Muscle of leg (tissue), 3 donors: ENCODE measurements at regions not wholly inside any gene's neighbourhood (a gene's known extent, or its start where the extent isn't known, plus 50 kb on each side); places are given as distances from the start of the nearest gene placed in this dataset.
"Not testable (repeated sequence)": the region's sequence is repeated elsewhere in the genome, so short reads cannot be mapped to it uniquely, and the experiment has no call there.

Experiments
- DNase-seq: peaks from one replicate; pipeline ENCODE4 v3.0.0; 2013
- H3K27ac ChIP-seq: one replicate; pipeline ENCODE4 v1.5.1; 2013; ENCODE audit warnings: mild to moderate bottlenecking, low read length, control low read depth
- H3K27me3 ChIP-seq: one replicate; pipeline ENCODE4 v1.6.1; 2013; ENCODE audit warnings: low read length; ENCODE audit not compliant: control insufficient read depth, insufficient read depth
- H3K36me3 ChIP-seq: one replicate; pipeline ENCODE4 v1.6.1; 2013; ENCODE audit warnings: low read length; ENCODE audit not compliant: control insufficient read depth, insufficient read depth
- H3K4me1 ChIP-seq: one replicate; pipeline ENCODE4 v1.6.1; 2013; ENCODE audit warnings: low read length; ENCODE audit not compliant: control insufficient read depth, insufficient read depth
- H3K4me3 ChIP-seq: one replicate; pipeline ENCODE4 v1.5.1; 2013; ENCODE audit warnings: low read length, control low read depth
- H3K9me3 ChIP-seq: replicated peaks from 2 replicates; pipeline ENCODE4 v1.6.1; 2013; ENCODE audit warnings: low read depth, low read length; ENCODE audit not compliant: control insufficient read depth
- WGBS: methylation state at CpG from one replicate; pipeline ENCODE4 v1.1.5; 2013; ENCODE audit warnings: missing lambda C conversion rate; ENCODE audit not compliant: insufficient coverage; 5-methylcytosine and 5-hydroxymethylcytosine counted together

DNA sequence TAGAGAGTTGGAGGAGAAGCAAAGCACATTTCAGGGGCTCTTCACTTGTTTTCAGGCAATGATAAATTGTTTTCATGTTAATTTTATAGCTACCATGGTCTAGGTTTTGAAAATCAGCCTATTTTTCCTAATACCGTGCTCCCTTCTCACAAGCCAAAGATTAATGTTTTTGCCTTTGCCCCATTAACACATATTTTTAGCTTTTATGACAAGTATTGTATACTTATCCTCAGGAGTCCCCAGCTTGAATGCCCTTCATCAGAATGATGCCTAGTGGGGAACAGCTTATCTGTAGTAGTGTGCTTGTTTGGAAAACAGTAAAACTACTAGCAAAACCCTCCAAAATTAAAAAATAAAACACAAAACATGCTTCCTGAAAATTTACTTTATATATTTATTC, 194.0 kb downstream of the LNPK start:
- Histone ChIP-seq H3K36me3 (no peaks in the 10 kb centered on the region), H3K4me1 (peaks cover 8% of the 10 kb centered on the region), H3K4me3 (no peak overlapping the region), H3K27ac (no peak overlapping the region), H3K9me3 (no peaks in the 10 kb centered on the region), H3K27me3 (no peaks in the 10 kb centered on the region)
- WGBS: no CpG with 5 or more reads among the region's 1 CpG
- DNase-seq: no peak

DNA sequence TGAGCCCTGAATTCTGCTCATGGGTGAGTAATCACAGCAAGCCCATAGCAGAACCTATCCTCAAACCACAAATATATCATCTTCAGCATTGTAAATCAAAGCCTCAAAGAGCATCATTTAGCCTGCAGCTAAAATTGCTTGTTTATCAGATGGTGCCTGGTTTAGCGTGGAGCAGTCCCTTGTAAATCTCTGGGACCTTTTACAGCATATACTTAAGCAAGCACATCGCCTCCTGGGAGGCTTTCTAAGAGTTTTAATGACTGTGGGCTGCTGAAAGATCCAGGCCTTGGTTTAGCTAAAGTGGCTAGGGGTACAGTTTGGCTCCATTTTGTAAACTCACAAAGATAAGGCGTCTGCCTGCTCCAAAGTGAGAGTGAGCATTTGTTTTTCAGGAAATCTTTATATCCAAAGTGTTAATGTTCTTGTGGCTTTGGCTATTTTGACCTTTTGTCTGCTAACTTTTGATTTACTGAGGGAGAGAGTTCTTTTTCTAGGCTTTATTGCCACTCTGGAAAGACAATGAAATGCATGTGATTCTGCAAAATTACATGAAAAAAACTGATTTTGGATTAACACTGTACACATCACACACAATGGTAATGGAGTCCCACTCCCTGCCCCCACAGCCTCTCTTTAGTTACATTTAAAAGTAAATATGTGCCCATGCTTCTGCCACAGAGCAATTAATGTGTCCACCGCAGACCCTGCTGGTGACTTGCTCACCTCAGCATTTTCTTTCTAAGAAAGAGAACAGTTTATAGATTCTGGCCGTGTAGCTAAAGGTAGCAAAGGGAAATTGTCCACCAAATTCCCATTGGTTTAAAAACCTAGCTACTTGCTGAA, 194.8 kb downstream of the LNPK start:
- Histone ChIP-seq H3K27ac (no peak overlapping the region), H3K4me1 (peaks cover 8% of the 10 kb centered on the region), H3K4me3 (no peak overlapping the region), H3K36me3 (no peaks in the 10 kb centered on the region), H3K9me3 (no peaks in the 10 kb centered on the region), H3K27me3 (no peaks in the 10 kb centered on the region)
- DNase-seq: no peak
- WGBS: 40% methylated on average over 1 of the region's 5 CpGs

DNA sequence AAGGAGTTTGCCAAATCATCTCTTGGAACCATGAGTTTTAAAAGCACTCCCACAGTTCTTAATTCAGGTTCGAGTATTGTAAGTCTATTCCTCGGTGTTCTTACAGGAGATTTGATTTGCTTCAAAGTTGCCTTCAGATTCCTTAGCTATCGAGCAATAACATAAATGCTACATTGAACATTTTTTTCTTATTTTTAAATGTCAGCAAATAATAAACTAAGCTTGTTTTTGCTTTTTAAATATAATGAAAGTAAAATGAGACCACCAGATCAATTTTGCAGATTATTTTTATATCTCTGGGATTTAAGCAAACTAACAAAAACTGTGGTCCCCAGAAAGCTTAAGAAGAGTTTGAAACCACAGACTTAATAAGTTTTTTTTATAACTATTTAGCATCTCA, 195.5 kb downstream of the LNPK start:
- DNase-seq: no peak
- peaks cover 8% of the 10 kb centered on the region for H3K4me1 ChIP-seq
- no peaks in the 10 kb centered on the region for H3K27me3 ChIP-seq
- WGBS: no CpG with 5 or more reads among the region's 3 CpGs
- no peak overlapping the region for H3K4me3 ChIP-seq
- H3K27ac ChIP-seq: no peak overlapping the region
- H3K9me3 ChIP-seq: no peaks in the 10 kb centered on the region
- H3K36me3 ChIP-seq: no peaks in the 10 kb centered on the region

DNA sequence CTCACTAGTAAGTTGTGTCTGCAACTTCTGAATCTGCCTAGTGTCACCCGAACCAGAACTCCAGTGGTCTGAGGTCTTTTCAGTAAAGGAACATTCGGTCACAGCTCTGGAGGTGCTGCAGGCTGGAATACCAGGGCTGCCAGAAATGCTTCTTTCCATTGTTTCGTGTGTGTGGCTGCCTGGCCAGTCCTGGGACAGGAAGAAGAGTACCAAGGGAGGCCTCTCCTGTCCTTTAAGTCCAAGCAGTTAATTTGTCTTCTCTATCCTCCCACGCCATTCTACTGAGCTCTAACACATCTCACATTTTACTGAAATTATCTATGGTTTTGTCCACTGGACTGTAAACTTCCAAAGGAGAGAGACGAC, 196.0 kb downstream of the LNPK start:
- peak; percentile 21 for DNase-seq
- Histone ChIP-seq H3K36me3 (no peaks in the 10 kb centered on the region), H3K4me1 (peaks cover 8% of the 10 kb centered on the region), H3K4me3 (no peak overlapping the region), H3K9me3 (no peaks in the 10 kb centered on the region), H3K27me3 (no peaks in the 10 kb centered on the region), H3K27ac (no peak overlapping the region)
- 57% methylated on average over 3 of the region's 5 CpGs for WGBS

DNA sequence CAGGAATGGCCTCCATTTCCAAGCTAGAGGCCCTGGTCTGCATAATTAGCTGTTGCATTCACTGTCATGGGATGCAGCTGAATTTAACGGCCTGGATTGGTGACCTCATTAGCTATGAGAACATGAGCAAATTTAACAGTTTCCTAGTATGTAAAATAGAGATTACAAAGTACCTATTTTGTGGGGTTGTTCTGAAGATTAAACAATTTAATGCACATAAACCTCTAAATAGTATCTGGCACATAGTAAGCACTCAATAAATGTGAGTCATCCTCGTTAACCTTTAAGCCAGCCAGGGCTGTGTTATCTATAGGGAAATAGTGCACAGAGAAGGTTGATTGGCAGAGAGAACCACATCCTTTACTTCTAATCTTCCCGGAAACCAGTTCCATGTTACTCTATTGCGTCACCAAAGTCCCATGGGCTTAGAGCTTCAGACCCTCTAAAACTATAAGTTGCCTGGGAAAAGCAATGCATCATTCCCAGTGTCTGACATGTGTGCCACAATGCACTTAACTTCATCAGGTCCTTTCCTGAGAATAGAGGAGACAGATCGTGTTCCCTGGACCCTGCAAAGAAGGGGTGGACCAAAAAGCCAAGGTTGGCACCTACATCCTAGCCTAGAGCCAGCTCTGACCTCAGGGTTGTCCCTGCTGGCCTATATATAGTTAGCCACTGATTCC, 196.5 kb downstream of the LNPK start:
- Histone ChIP-seq H3K27me3 (no peaks in the 10 kb centered on the region), H3K4me1 (peaks cover 8% of the 10 kb centered on the region), H3K9me3 (no peaks in the 10 kb centered on the region), H3K36me3 (no peaks in the 10 kb centered on the region), H3K27ac (no peak overlapping the region), H3K4me3 (no peak overlapping the region)
- WGBS: 80% methylated on average over 2 of the region's 5 CpGs
- DNase-seq: peak; percentile 24

DNA sequence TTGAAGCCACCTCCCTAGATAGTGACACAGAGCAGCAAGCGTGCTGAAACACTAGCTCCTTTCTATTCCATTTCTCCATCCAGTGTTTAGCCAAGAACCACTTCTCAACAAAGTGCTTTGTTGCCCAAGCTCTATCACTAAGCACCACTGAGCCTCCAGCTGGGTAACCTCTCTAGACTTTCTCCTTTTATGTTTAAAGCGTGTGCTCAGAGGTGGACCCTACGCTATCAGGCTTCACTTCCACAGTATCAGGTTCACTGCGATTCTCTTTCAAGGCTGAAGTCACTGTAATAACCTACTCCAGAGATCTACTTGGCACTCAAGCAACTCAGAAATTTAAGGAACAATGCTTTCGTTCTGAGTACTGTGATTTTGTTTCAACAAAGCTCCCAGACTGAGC, 197.9 kb downstream of the LNPK start:
- no peaks in the 10 kb centered on the region for H3K9me3 ChIP-seq
- no peak overlapping the region for H3K4me3 ChIP-seq
- H3K27me3 ChIP-seq: no peaks in the 10 kb centered on the region
- DNase-seq: no peak
- peaks cover 8% of the 10 kb centered on the region for H3K4me1 ChIP-seq
- WGBS: 51% methylated on average over 2 of the region's 5 CpGs
- no peak overlapping the region for H3K27ac ChIP-seq
- no peaks in the 10 kb centered on the region for H3K36me3 ChIP-seq

DNA sequence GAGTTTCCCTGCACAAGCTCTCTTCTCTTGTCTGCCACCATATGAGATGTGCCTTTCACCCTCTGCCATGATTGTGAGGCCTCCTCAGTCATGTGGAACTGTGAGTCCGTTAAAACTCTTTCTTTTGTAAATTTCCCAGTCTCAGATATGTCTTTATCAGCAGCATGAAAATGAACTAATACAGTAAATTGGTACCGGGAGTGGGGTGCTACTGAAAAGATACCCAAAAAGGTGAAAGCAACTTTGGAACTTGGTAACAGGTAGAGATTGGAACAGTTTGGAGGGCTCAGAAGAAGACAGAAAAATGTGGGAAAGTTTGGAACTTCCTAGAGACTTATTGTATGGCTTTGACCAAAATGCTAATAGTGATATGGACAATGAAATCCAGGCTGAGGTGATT, 205.6 kb downstream of the LNPK start:
- not testable (repeated sequence) for H3K4me3 ChIP-seq, H3K9me3 ChIP-seq, DNase-seq, H3K4me1 ChIP-seq, H3K27me3 ChIP-seq, H3K36me3 ChIP-seq, H3K27ac ChIP-seq
- 89% methylated on average over 1 of the region's 2 CpGs for WGBS

DNA sequence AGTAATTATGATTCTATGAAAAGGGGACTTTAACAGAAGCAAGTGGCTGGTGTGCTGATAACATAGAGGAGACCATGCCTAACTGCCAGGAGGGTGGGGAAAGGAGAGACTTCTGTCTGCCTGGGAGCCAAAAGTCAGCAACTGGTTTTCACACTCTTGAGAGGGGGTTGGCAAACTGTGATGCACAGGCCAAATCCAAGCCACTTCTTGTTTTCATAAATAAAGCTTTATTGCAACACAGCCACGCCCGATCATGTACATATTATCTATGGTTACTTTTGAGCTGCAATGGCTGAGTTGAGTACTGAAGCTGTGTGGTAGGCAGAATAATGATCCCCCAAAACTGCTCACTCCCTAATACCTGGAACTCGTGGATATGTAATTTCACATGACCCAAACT, 208.4 kb downstream of the LNPK start:
- Histone ChIP-seq H3K4me1 (peaks cover 4% of the 10 kb centered on the region), H3K27me3 (no peaks in the 10 kb centered on the region), H3K36me3 (no peaks in the 10 kb centered on the region), H3K27ac (peak overlapping the region; percentile 57), H3K4me3 (no peak overlapping the region), H3K9me3 (peaks cover 9% of the 10 kb centered on the region)
- no CpG with 5 or more reads among the region's 3 CpGs for WGBS
- DNase-seq: peak; percentile 30

DNA sequence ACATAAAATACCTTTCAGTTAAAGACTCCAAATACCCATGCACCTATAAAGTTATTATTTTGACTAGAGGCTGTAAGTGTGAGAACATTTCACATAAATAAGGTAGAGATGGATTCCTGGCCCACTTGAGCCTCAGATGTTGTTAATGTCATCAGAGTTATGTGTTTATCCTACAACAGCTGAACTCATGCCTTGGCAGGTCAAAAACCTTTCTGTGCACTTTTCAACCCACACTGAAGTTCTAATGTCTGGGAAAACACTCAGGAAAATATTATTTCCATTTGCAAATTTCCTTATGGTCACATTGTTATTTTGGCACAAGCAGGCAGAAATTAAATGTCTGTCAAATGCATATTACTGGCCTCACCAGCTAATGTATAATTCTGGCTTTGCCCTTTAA, 209.2 kb downstream of the LNPK start:
- Histone ChIP-seq H3K27ac (peak overlapping the region; percentile 73), H3K4me1 (peaks cover 4% of the 10 kb centered on the region), H3K9me3 (peaks cover 9% of the 10 kb centered on the region), H3K4me3 (no peak overlapping the region), H3K36me3 (no peaks in the 10 kb centered on the region), H3K27me3 (no peaks in the 10 kb centered on the region)
- peak; percentile 94 for DNase-seq

DNA sequence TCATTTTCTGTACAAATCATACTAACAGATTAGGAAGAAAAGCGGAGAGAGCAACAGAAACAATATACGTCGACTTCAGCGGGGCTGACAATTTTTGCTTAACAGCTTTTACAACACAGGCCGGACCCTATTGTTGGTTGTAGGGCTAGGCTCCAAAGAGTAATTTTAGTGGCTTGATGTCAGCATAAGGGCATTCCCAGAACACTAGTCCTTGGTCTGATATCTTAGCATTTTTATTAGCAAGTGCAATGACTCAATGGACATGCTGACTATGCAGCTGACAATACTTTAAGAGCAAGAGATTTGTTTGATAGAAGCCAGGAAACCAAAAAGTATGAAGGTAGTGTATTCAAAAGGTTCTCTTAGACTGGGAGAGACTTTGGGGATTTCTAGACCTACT, 209.9 kb downstream of the LNPK start:
- Histone ChIP-seq H3K27ac (peak overlapping the region; percentile 73), H3K27me3 (no peaks in the 10 kb centered on the region), H3K9me3 (peaks cover 8% of the 10 kb centered on the region), H3K4me1 (peaks cover 4% of the 10 kb centered on the region), H3K36me3 (no peaks in the 10 kb centered on the region), H3K4me3 (no peak overlapping the region)
- 51% methylated on average over 4 of the region's 5 CpGs for WGBS
- peak; percentile 66 for DNase-seq
